GM12878 (cell line): ENCODE measurements at regions not wholly inside any gene's neighbourhood (a gene's known extent, or its start where the extent isn't known, plus 50 kb on each side); places are given as distances from the start of the nearest gene placed in this dataset.

Source experiments
- ATAC-seq: fragments of 200-7000 bp; cut with Tn5 transposase; 3 replicates; pipeline ENCODE4 v1.9.1; 2020; ENCODE audit warnings: mild to moderate bottlenecking, moderate library complexity
- BruUV-seq: library from RNA; stranded (reverse); fragments of 400-500 nt; replicated peaks from 2 replicates; lab custom pipeline; 2021; lab: Mats Ljungman, UMichigan
- CTCF ChIA-PET: fragments of 300-600 bp; sonication (Branson Sonifier 250); formaldehyde crosslinking; extraction: SDS; loops from one replicate; lab custom pipeline; 2021; ENCODE audit warnings: inconsistent platforms; lab: Yijun Ruan, JAX
- POLR2A ChIA-PET: fragments of 350-600 bp; formaldehyde crosslinking; extraction: SDS; loops from one replicate; lab custom pipeline; 2021; ENCODE audit warnings: inconsistent platforms; lab: Charles Lee
- RAD21 ChIA-PET: fragments of 300-600 bp; sonication (Branson Sonifier 250); formaldehyde crosslinking; loops from one replicate; lab custom pipeline; 2023; ENCODE audit warnings: antibody characterized with exemption; ENCODE audit not compliant: unreplicated experiment; lab: Charles Lee
- SMC1A ChIA-PET: fragments of 300-600 bp; sonication (Branson Sonifier 250); formaldehyde crosslinking; loops from one replicate; lab custom pipeline; 2023; ENCODE audit not compliant: unreplicated experiment, uncharacterized antibody; lab: Charles Lee
- DNase-seq: peaks from one replicate; pipeline ENCODE4 v3.0.0-alpha.2; 2011; ENCODE audit warnings: low read depth, low spot score
- FAIRE-seq: peaks from 3 replicates; lab custom pipeline; 2011; peaks lifted over from hg19 to GRCh38; lab: Jason Lieb, UNC
- H2AFZ ChIP-seq: 2 replicates; pipeline ENCODE4 v1.6.0; 2011; ENCODE audit warnings: low read depth, low read length, control low read depth; ENCODE audit not compliant: control insufficient read depth
- H3K27ac ChIP-seq: 2 replicates; pipeline ENCODE4 v1.5.1; 2011; ENCODE audit warnings: control low read depth; ENCODE audit not compliant: control insufficient read depth, insufficient read depth
- H3K27me3 ChIP-seq, 2 experiments: replicated peaks in 1 of 2; 2 replicates each; pipeline versions ENCODE4 v1.6.0 to v1.6.1; 2011; ENCODE audit warnings: low read length in 1 of 2; ENCODE audit not compliant: control insufficient read depth in 2 of 2, insufficient read depth in 2 of 2
- H3K36me3 ChIP-seq, 2 experiments: 2 replicates each; pipeline ENCODE4 v1.5.1; 2011; ENCODE audit warnings: low read length in 1 of 2; ENCODE audit not compliant: control insufficient read depth in 2 of 2, insufficient read depth in 2 of 2
- H3K4me1 ChIP-seq: 2 replicates; pipeline ENCODE4 v1.6.1; 2011; ENCODE audit warnings: mild to moderate bottlenecking, low read length, moderate library complexity, mixed read lengths; ENCODE audit not compliant: control insufficient read depth, insufficient read depth
- H3K4me2 ChIP-seq: 2 replicates; pipeline ENCODE4 v1.6.0; 2011; ENCODE audit warnings: control low read depth; ENCODE audit not compliant: control insufficient read depth, insufficient read depth
- H3K4me3 ChIP-seq: fragments of 200-600 bp; sonication (generic); 2 replicates; pipeline ENCODE4 v1.5.1; 2016
- H3K79me2 ChIP-seq: 2 replicates; pipeline ENCODE4 v1.6.0; 2011; ENCODE audit warnings: low read length; ENCODE audit not compliant: control insufficient read depth, insufficient read depth
- H3K9ac ChIP-seq: 2 replicates; pipeline ENCODE4 v1.8.0; 2011; ENCODE audit warnings: low read length, control low read depth, mixed read lengths; ENCODE audit not compliant: control insufficient read depth, insufficient read depth
- H3K9me3 ChIP-seq: replicated peaks from 3 replicates; pipeline ENCODE4 v1.5.1; 2011; ENCODE audit warnings: mild to moderate bottlenecking, low read length; ENCODE audit not compliant: control insufficient read depth, insufficient read depth
- H4K20me1 ChIP-seq: 2 replicates; pipeline ENCODE4 v1.6.0; 2011; ENCODE audit not compliant: control insufficient read depth, insufficient read depth
- ASH2L ChIP-seq: fragments of 300-600, 200-600 bp; sonication (generic); IDR thresholded peaks from 2 replicates; pipeline ENCODE4 v1.6.1; 2017; ENCODE audit warnings: low read depth, mild to moderate bottlenecking, borderline replicate concordance
- BCLAF1 ChIP-seq: fragments of 450-650 bp; IDR thresholded peaks from 2 replicates; pipeline ENCODE4 v1.6.1; 2017; ENCODE audit warnings: antibody characterized with exemption, mild to moderate bottlenecking, moderate library complexity
- CBX3 ChIP-seq: fragments of 200-600 bp; sonication (generic); IDR thresholded peaks from 2 replicates; pipeline ENCODE4 v1.6.1; 2016; ENCODE audit warnings: low read depth, borderline replicate concordance
- CHD2 ChIP-seq: IDR thresholded peaks from 2 replicates; pipeline ENCODE4 v1.6.1; 2011; ENCODE audit warnings: low read depth, low read length, improper control_type of control experiment, borderline replicate concordance
- FOXK2 ChIP-seq: fragments of 450-650 bp; IDR thresholded peaks from 2 replicates; pipeline ENCODE4 v1.6.1; 2017; ENCODE audit warnings: mild to moderate bottlenecking, moderate library complexity
- IRF5 ChIP-seq: fragments of 450-650 bp; IDR thresholded peaks from 2 replicates; pipeline ENCODE4 v1.6.1; 2017; ENCODE audit warnings: borderline replicate concordance
- STAT3 ChIP-seq: IDR thresholded peaks from 2 replicates; pipeline ENCODE4 v1.6.1; 2011; ENCODE audit warnings: low read depth, low read length, improper control_type of control experiment
- TCF7 ChIP-seq: IDR thresholded peaks from 2 replicates; pipeline ENCODE4 v1.6.1; 2014; ENCODE audit warnings: antibody characterized with exemption, borderline replicate concordance
- YY1 ChIP-seq: IDR thresholded peaks from 2 replicates; pipeline ENCODE4 v1.6.1; 2011; ENCODE audit warnings: low read depth, mild to moderate bottlenecking, low read length
- ZNF24 ChIP-seq: fragments of 450-650 bp; IDR thresholded peaks from 2 replicates; pipeline ENCODE4 v1.6.1; 2017; ENCODE audit warnings: antibody characterized with exemption, mild to moderate bottlenecking
- WGBS: methylation state at CpG from one replicate; pipeline ENCODE4 v1.1.6; 2016; ENCODE audit warnings: low lambda C conversion rate; ENCODE audit not compliant: insufficient replicate concordance, insufficient coverage; ENCODE audit errors: missing lambda C conversion rate; 5-methylcytosine and 5-hydroxymethylcytosine counted together
- in situ Hi-C: fragments of 300-500 bp; cut with MboI; formaldehyde crosslinking; loops from 9 replicates; pipeline ENCODE4 v1.14.3; 2018; ENCODE audit warnings: mixed read lengths
- intact Hi-C: fragments of 100-400 bp; cut with micrococcal nuclease; formaldehyde crosslinking; loops from one replicate; pipeline ENCODE4 v1.14.2; 2022; ENCODE audit not compliant: unreplicated experiment

GRCh38 chr5:5678909-5679308, 256.4 kb downstream of the ICE1 start:
- Histone ChIP-seq H3K79me2 (no peaks in the 10 kb centered on the region), H3K4me3 (no peak overlapping the region), H3K9ac (no peak overlapping the region), H3K27me3 (no peaks in the 10 kb centered on the region), H3K4me1 (no peaks in the 10 kb centered on the region), H3K9me3 (no peaks in the 10 kb centered on the region; the same call in 2 of the 3 replicates), H3K36me3 (no peaks in the 10 kb centered on the region), H2AFZ (no peak overlapping the region), H3K4me2 (no peak overlapping the region), H4K20me1 (no peaks in the 10 kb centered on the region), H3K27ac (no peak overlapping the region)
- ATAC-seq = no peak
- DNase-seq = no peak
- FAIRE-seq = no peak
- 11% methylated on average over 4 of the region's 4 CpGs for WGBS
- CTCF ChIA-PET = no interaction called here
- intact Hi-C loops = no loop called here
- in situ Hi-C loops = no loop called here
- SMC1A ChIA-PET = no interaction called here
- BruUV-seq = no TSS peak
- RAD21 ChIA-PET = no interaction called here
- TF ChIP-seq FOXK2 (no peak), BCLAF1 (no peak), CHD2 (no peak), ZNF24 (no peak), YY1 (no peak), IRF5 (no peak), TCF7 (no peak), CBX3 (no peak), ASH2L (no peak), STAT3 (no peak)
- POLR2A ChIA-PET = no interaction called here
